Fibroblast of lung (primary cell): ENCODE measurements at regions not wholly inside any gene's neighbourhood (a gene's known extent, or its start where the extent isn't known, plus 50 kb on each side); places are given as distances from the start of the nearest gene placed in this dataset.

Experiments used
- DNase-seq, 2 donors: peaks; one replicate each; pipeline versions ENCODE4 v3.0.0 to v3.0.0-alpha.2; 2010; ENCODE audit warnings: low read depth in 2 of 2
- H2AFZ ChIP-seq: 2 replicates; pipeline ENCODE4 v1.5.1; 2012; ENCODE audit warnings: low read length, control low read depth, inconsistent platforms
- H3K27ac ChIP-seq: 2 replicates; pipeline ENCODE4 v1.5.1; 2011; ENCODE audit warnings: low read length, control low read depth; ENCODE audit not compliant: insufficient read depth
- H3K27me3 ChIP-seq: 2 replicates; pipeline ENCODE4 v1.5.1; 2011; ENCODE audit warnings: mild to moderate bottlenecking, low read length; ENCODE audit not compliant: control insufficient read depth, insufficient read depth
- H3K36me3 ChIP-seq: 2 replicates; pipeline ENCODE4 v1.5.1; 2011; ENCODE audit warnings: low read length; ENCODE audit not compliant: control insufficient read depth, insufficient read depth
- H3K4me1 ChIP-seq: 2 replicates; pipeline ENCODE4 v1.5.1; 2011; ENCODE audit warnings: low read length; ENCODE audit not compliant: control insufficient read depth, insufficient read depth; ENCODE audit errors: extremely low read depth
- H3K4me2 ChIP-seq: 2 replicates; pipeline ENCODE4 v1.5.1; 2011; ENCODE audit warnings: low read length, control low read depth; ENCODE audit not compliant: insufficient read depth; ENCODE audit errors: extremely low read depth
- H3K4me3 ChIP-seq, 4 experiments: fragments of 200-600 bp in 1 of 4; sonication (generic) in 1 of 4; replicated peaks in 1 of 4; 2 replicates each; pipeline ENCODE4 v1.5.1; 2011 to 2016; ENCODE audit warnings: low read length in 4 of 4, low read depth in 3 of 4, mild to moderate bottlenecking in 3 of 4, control low read depth in 2 of 4, inconsistent platforms in 1 of 4, mixed read lengths in 1 of 4; ENCODE audit not compliant: insufficient read depth in 1 of 4; ENCODE audit errors: control extremely low read depth in 1 of 4
- H3K79me2 ChIP-seq: 2 replicates; pipeline ENCODE4 v1.5.1; 2012; ENCODE audit warnings: mild to moderate bottlenecking, low read length, inconsistent platforms; ENCODE audit not compliant: control insufficient read depth, insufficient read depth
- H3K9ac ChIP-seq: 2 replicates; pipeline ENCODE4 v1.5.1; 2011; ENCODE audit warnings: mild to moderate bottlenecking, low read length, control low read depth; ENCODE audit not compliant: insufficient read depth
- H3K9me3 ChIP-seq: 2 replicates; pipeline ENCODE4 v1.5.1; 2012; ENCODE audit warnings: low read depth, low read length; ENCODE audit not compliant: control insufficient read depth, insufficient read depth
- H4K20me1 ChIP-seq: 2 replicates; pipeline ENCODE4 v1.5.1; 2011; ENCODE audit warnings: low read length; ENCODE audit not compliant: control insufficient read depth, insufficient read depth; ENCODE audit errors: extremely low read depth
- EZH2 ChIP-seq: IDR thresholded peaks from 2 replicates; pipeline ENCODE4 v1.5.1; 2012; ENCODE audit warnings: low read length, control low read depth, mild to moderate bottlenecking; ENCODE audit errors: missing control alignments
- TF ChIP-seq, protein P1 (sequence below), 2 donors: IDR thresholded peaks in 1 of 2; conservative IDR thresholded peaks in 1 of 2; 1 replicate in 1 of 2; 2 replicates in 1 of 2; pipeline ENCODE4 v1.5.1; 2011 to 2012; ENCODE audit warnings: low read length in 2 of 2, control low read depth in 1 of 2, inconsistent platforms in 1 of 2, low read depth in 1 of 2, mild to moderate bottlenecking in 1 of 2

DNA sequence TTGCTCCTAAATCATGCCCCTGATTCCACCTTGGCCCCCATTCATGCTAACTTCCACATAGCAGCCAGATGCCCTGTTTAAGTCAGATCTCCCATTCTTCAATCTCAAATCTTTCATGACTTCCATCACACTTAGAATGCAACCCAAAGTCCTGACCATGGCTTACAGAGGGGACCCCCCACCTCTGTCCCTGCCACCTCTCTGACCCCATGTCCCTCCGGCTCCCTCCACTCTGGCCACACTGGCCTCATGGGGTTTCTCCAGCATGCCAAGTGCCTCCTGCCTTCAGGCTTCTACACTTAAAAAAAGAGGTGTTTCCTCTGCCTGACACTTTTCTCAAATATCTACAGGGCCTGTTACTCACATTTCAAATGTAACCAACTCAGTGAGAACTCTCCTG is 93.6 kb downstream of the C13orf42 start:
- TF ChIP-seq, protein P1, sequence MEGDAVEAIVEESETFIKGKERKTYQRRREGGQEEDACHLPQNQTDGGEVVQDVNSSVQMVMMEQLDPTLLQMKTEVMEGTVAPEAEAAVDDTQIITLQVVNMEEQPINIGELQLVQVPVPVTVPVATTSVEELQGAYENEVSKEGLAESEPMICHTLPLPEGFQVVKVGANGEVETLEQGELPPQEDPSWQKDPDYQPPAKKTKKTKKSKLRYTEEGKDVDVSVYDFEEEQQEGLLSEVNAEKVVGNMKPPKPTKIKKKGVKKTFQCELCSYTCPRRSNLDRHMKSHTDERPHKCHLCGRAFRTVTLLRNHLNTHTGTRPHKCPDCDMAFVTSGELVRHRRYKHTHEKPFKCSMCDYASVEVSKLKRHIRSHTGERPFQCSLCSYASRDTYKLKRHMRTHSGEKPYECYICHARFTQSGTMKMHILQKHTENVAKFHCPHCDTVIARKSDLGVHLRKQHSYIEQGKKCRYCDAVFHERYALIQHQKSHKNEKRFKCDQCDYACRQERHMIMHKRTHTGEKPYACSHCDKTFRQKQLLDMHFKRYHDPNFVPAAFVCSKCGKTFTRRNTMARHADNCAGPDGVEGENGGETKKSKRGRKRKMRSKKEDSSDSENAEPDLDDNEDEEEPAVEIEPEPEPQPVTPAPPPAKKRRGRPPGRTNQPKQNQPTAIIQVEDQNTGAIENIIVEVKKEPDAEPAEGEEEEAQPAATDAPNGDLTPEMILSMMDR (conservative IDR thresholded peaks at IDR 0.05 in 1 of 2, IDR thresholded peaks at IDR 0.05 in 1 of 2; ENCODE audit: low read depth in 1 of 2, low read length in 2 of 2) = no peak
- no peak for TF ChIP-seq EZH2
- H3K27ac ChIP-seq = no peak overlapping the region

DNA sequence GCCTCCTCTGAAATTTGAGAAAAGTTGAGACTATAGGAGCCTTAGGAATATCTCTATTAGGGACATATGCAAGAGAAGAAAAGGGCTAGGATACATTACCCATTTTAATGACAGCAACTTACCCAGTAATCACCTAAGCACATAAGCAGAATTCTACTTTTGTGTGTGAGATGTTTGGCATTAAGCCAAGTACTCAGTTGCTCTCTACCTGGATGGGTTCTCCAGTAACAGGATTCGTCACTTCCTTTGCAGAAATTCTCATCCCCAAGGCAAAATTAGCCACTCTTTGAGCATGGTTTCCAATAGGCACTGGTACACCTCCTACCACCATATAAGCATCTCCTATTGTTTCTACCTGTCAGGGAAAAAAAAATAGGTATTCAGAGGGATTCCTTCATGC is 95.1 kb downstream of the C13orf42 start:
- H4K20me1 ChIP-seq = no peaks in the 10 kb centered on the region
- TF ChIP-seq EZH2 = no peak
- TF ChIP-seq, protein P1 (conservative IDR thresholded peaks at IDR 0.05 in 1 of 2, IDR thresholded peaks at IDR 0.05 in 1 of 2; ENCODE audit: low read depth in 1 of 2, low read length in 2 of 2) = no peak
- H3K9me3 ChIP-seq = no peaks in the 10 kb centered on the region
- no peak overlapping the region for H3K9ac ChIP-seq
- no peak overlapping the region for H3K4me3 ChIP-seq
- peaks cover 4% of the 10 kb centered on the region for H3K27me3 ChIP-seq
- no peaks in the 10 kb centered on the region for H3K36me3 ChIP-seq
- H3K4me1 ChIP-seq = no peaks in the 10 kb centered on the region
- H3K79me2 ChIP-seq = no peaks in the 10 kb centered on the region
- H2AFZ ChIP-seq = no peak overlapping the region
- H3K27ac ChIP-seq = no peak overlapping the region
- no peak for DNase-seq
- no peak overlapping the region for H3K4me2 ChIP-seq

More for the DNA sequence above, 93.6 kb downstream of the C13orf42 start:
- Histone ChIP-seq H2AFZ (no peak overlapping the region), H3K9ac (no peak overlapping the region), H3K4me1 (no peaks in the 10 kb centered on the region), H3K4me3 (no peak overlapping the region), H3K27me3 (peaks cover 4% of the 10 kb centered on the region), H3K9me3 (no peaks in the 10 kb centered on the region), H3K79me2 (no peaks in the 10 kb centered on the region), H3K4me2 (no peak overlapping the region), H4K20me1 (no peaks in the 10 kb centered on the region), H3K36me3 (no peaks in the 10 kb centered on the region)
- no peak for DNase-seq

DNA sequence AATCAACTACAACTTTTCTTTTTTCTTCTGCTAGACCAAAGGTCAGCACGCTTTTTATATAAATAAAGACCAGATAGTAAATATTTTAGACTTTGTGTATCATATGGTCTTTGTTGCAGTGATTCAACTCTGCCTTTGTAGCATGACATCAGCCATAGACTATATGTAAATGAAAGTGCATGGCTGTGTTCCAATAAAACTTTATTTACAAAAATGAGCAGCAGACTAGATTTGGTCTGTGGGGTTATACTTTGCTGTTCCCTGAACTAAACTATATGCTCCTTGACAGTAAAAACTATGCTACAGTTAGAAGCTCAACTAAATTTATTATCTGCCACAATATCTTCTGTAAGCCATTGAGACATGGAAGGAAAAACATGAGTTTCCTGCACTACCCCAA is 100.0 kb downstream of the RNASEH2B start:
- DNase-seq = peak in 1 of 2 donors; percentile 10

More for the DNA sequence above, 100.0 kb downstream of the RNASEH2B start:
- Histone ChIP-seq H3K4me1 (no peaks in the 10 kb centered on the region), H3K79me2 (no peaks in the 10 kb centered on the region), H3K36me3 (no peaks in the 10 kb centered on the region), H3K9me3 (no peaks in the 10 kb centered on the region), H4K20me1 (no peaks in the 10 kb centered on the region), H3K27ac (no peak overlapping the region), H2AFZ (no peak overlapping the region), H3K4me3 (no peak overlapping the region), H3K9ac (no peak overlapping the region), H3K4me2 (no peak overlapping the region), H3K27me3 (peaks cover 4% of the 10 kb centered on the region)
- no peak for TF ChIP-seq EZH2
- TF ChIP-seq, protein P1 (conservative IDR thresholded peaks at IDR 0.05 in 1 of 2, IDR thresholded peaks at IDR 0.05 in 1 of 2; ENCODE audit: low read depth in 1 of 2, low read length in 2 of 2) = no peak
